Colonic mucosa (tissue), 4 donors: ENCODE measurements at regions not wholly inside any gene's neighbourhood (a gene's known extent, or its start where the extent isn't known, plus 50 kb on each side); places are given as distances from the start of the nearest gene placed in this dataset.

Source experiments
- DNase-seq: peaks from one replicate; pipeline ENCODE4 v3.0.0-alpha.2; 2020
- H3K27ac ChIP-seq: fragments of 200-600 bp; one replicate; pipeline ENCODE4 v1.8.0; 2021
- H3K27me3 ChIP-seq: fragments of 200-600 bp; one replicate; pipeline ENCODE4 v1.8.0; 2021
- H3K36me3 ChIP-seq: fragments of 200-600 bp; one replicate; pipeline ENCODE4 v1.8.0; 2021
- H3K4me1 ChIP-seq: fragments of 200-600 bp; one replicate; pipeline ENCODE4 v1.8.0; 2021; ENCODE audit warnings: mild to moderate bottlenecking
- H3K4me3 ChIP-seq: fragments of 200-600 bp; one replicate; pipeline ENCODE4 v1.8.0; 2021
- H3K9ac ChIP-seq, 2 donors: one replicate each; pipeline ENCODE4 v1.7.0; 2013; ENCODE audit warnings: control low read depth in 2 of 2, low read depth in 2 of 2, low read length in 2 of 2
- H3K9me3 ChIP-seq: fragments of 200-600 bp; one replicate; pipeline ENCODE4 v1.8.0; 2021
- intact Hi-C: fragments of 100-400 bp; cut with DNase I; formaldehyde crosslinking; loops from one replicate; pipeline ENCODE4 v1.14.1; 2022
- TF ChIP-seq, protein P1 (sequence below): fragments of 200-600 bp; IDR thresholded peaks from one replicate; pipeline ENCODE4 v1.8.0; 2022; ENCODE audit warnings: antibody characterized with exemption, mild to moderate bottlenecking
- donor health status: healthy.
- donor health status: DM: no; HTN: no; CAD: no.
- donor health status: DM: no; HTN: no; CAD: no.

DNA sequence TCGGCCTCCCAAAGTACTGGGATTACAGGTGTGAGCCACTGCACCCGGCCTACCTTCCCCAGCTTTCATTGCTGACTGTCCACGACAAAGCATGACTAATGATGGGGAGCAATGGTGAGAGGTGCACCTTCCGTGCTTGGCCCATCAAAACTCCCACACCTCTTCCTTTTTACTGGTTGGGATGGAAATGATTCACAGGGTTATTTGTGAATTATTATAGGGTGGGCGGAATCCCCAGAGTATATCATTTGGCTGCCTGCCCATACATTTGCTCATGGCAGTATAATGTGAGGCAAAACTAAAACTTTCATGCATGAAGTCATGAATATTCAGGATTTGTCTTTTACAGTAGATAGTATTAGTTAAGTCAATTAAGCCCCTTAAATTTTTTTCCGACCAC, 334.2 kb upstream of the NETO1 start:
- TF ChIP-seq, protein P1, sequence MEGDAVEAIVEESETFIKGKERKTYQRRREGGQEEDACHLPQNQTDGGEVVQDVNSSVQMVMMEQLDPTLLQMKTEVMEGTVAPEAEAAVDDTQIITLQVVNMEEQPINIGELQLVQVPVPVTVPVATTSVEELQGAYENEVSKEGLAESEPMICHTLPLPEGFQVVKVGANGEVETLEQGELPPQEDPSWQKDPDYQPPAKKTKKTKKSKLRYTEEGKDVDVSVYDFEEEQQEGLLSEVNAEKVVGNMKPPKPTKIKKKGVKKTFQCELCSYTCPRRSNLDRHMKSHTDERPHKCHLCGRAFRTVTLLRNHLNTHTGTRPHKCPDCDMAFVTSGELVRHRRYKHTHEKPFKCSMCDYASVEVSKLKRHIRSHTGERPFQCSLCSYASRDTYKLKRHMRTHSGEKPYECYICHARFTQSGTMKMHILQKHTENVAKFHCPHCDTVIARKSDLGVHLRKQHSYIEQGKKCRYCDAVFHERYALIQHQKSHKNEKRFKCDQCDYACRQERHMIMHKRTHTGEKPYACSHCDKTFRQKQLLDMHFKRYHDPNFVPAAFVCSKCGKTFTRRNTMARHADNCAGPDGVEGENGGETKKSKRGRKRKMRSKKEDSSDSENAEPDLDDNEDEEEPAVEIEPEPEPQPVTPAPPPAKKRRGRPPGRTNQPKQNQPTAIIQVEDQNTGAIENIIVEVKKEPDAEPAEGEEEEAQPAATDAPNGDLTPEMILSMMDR, result no peak
- no peaks in the 10 kb centered on the region for H3K27me3 ChIP-seq
- no peak overlapping the region for H3K9ac ChIP-seq
- no peak overlapping the region for H3K27ac ChIP-seq
- no peaks in the 10 kb centered on the region for H3K4me1 ChIP-seq
- no peaks in the 10 kb centered on the region for H3K9me3 ChIP-seq
- no peaks in the 10 kb centered on the region for H3K36me3 ChIP-seq
- no peak for DNase-seq
- intact Hi-C loops, result no loop called here
- no peak overlapping the region for H3K4me3 ChIP-seq

DNA sequence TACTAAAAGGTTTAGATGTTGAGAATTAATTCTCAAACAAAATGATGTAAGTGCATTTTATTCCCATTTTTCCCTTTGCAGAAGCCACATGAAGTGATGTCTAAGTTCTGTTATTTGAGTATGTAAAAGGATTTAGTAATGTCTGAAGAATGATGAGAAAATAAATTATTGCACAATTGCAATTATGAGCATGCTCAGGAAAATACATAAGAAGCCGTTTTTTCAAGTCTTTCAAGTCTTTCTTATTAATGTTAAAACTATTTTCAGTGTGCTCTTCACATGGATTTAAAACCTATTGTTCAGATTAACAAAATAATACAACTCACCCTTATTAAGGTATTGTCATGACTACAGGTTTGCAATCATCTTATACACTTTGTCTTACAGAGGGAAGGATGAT, 331.4 kb upstream of the NETO1 start:
- no peaks in the 10 kb centered on the region for H3K27me3 ChIP-seq
- no peak overlapping the region for H3K4me3 ChIP-seq
- no peak overlapping the region for H3K9ac ChIP-seq
- TF ChIP-seq, protein P1, result no peak
- intact Hi-C loops, result no loop called here
- no peaks in the 10 kb centered on the region for H3K4me1 ChIP-seq
- no peaks in the 10 kb centered on the region for H3K36me3 ChIP-seq
- no peak for DNase-seq
- no peak overlapping the region for H3K27ac ChIP-seq
- no peaks in the 10 kb centered on the region for H3K9me3 ChIP-seq

DNA sequence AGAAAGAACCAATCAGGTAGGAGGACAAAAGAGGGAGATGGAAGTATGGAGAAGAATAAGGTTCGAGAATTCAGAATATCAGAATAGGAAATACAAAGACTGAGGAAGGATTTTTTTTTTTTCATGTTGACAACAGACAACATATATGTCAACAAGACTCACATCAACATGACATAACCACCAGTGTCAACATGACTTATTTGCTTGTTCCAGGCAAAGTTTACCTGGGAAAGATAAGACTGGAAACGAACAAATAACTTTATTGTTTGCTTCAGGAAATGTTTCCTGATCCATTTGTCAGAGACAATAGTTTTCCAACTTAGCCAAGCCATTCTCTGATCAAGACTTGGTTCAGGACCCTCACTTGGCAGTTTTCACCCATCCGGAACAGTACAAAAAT, 321.9 kb upstream of the NETO1 start:
- H3K4me1 ChIP-seq, result no peaks in the 10 kb centered on the region
- intact Hi-C loops, result no loop called here
- H3K27me3 ChIP-seq, result no peaks in the 10 kb centered on the region
- DNase-seq, result no peak
- H3K9me3 ChIP-seq, result no peaks in the 10 kb centered on the region
- H3K9ac ChIP-seq, result no peak overlapping the region
- no peaks in the 10 kb centered on the region for H3K36me3 ChIP-seq
- no peak overlapping the region for H3K27ac ChIP-seq
- H3K4me3 ChIP-seq, result no peak overlapping the region
- TF ChIP-seq, protein P1, result no peak

DNA sequence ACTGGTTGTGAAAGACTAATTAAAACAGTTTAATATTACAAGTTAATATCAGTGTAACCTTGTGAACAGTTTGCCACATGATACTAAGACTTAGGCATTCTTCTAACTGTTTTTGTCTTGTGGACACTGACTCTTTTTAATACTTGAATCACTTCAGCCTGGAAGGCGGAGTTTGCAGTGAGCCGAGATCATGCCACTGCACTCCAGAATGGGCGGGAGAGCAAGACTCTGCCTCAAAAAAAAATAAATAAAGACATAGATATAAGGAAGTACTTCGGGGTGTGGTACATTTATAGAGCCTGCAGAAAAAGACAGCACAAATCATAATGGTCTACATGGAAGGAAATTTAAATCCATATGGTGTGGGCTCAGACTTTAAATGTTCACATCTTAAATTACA, 300.4 kb upstream of the NETO1 start:
- Histone ChIP-seq H3K9me3 (no peaks in the 10 kb centered on the region), H3K36me3 (no peaks in the 10 kb centered on the region), H3K27ac (no peak overlapping the region), H3K27me3 (no peaks in the 10 kb centered on the region), H3K4me3 (no peak overlapping the region), H3K4me1 (no peaks in the 10 kb centered on the region), H3K9ac (no peak overlapping the region)
- DNase-seq, result no peak
- intact Hi-C loops, result no loop called here
- TF ChIP-seq, protein P1, result no peak

DNA sequence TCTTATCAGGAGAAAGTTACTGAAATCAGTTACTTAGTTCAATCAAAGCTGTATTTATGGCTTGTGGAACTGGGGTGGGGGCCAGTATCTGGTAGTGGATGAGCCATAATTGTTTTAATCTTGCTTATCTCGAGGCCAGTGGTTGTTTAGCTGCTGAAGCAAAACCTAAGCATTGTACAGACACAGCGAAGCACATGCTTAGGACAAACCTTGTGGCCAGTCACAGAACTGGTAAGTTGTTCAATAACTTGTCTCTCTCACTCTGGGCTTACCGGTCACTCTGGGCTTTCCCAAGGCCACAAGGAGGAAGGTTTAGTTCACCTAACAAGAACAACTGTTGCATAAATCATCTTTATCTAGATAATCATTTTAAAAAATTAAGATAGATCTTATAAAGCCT, 296.6 kb upstream of the NETO1 start:
- no peaks in the 10 kb centered on the region for H3K36me3 ChIP-seq
- intact Hi-C loops, result no loop called here
- H3K9ac ChIP-seq, result no peak overlapping the region
- no peaks in the 10 kb centered on the region for H3K27me3 ChIP-seq
- TF ChIP-seq, protein P1, result no peak
- H3K9me3 ChIP-seq, result no peaks in the 10 kb centered on the region
- no peak for DNase-seq
- no peak overlapping the region for H3K4me3 ChIP-seq
- no peaks in the 10 kb centered on the region for H3K4me1 ChIP-seq
- no peak overlapping the region for H3K27ac ChIP-seq

DNA sequence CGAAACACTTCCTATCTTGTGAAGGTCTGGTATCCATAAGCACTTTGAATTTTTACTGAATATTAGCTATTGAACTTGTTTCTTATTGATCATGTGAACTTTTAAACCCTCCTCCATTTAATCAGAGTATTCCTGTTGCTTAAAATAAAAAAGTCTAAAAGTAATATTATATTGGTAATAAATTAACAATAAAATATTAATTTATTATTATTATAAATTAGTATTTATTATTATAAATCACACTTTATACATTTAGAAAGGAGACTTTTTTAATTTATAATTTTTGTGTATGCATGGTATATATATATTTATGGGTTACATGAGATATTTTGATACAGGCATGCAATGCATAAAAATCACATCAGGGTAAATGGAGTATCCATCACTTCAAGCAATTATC, 295.4 kb upstream of the NETO1 start:
- DNase-seq, result no peak
- Histone ChIP-seq H3K36me3 (no peaks in the 10 kb centered on the region), H3K4me1 (no peaks in the 10 kb centered on the region), H3K27me3 (no peaks in the 10 kb centered on the region), H3K4me3 (no peak overlapping the region), H3K9me3 (no peaks in the 10 kb centered on the region), H3K27ac (no peak overlapping the region), H3K9ac (no peak overlapping the region)
- intact Hi-C loops, result no loop called here
- TF ChIP-seq, protein P1, result no peak
